AG20443 (cell line): ENCODE measurements at regions not wholly inside any gene's neighbourhood (a gene's known extent, or its start where the extent isn't known, plus 50 kb on each side); places are given as distances from the start of the nearest gene placed in this dataset.
"Not testable (repeated sequence)": the region's sequence is repeated elsewhere in the genome, so short reads cannot be mapped to it uniquely, and the experiment has no call there.

Source experiments
- DNase-seq: peaks from one replicate; pipeline ENCODE4 v3.0.0; 2012; ENCODE audit warnings: low spot score, mixed read lengths

GRCh38 chr3:5357089-5357488 lies 169.6 kb downstream of the EDEM1 start:
- DNase-seq, result no peak

GRCh38 chr3:5358911-5359310 lies 171.4 kb downstream of the EDEM1 start:
- no peak for DNase-seq

DNA sequence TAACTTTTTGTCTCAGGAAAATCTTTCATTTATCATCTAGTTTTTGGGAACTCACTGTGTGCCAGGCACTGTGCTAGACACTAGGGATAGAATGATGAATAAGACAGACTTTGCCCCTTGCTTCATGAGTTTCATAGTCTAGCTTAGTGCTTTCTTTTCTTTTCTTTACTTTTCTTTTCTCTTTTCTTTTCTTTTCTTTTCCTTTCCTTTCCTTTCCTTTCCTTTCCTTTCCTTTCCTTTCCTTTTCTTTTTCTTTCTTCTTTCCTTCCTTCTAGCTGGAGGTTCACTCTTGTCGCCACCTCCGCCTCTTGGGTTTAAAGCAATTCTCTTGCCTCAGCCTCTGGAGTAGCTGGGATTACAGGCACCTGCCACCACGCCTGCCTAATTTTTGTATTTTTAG lies 172.9 kb downstream of the EDEM1 start:
- no peak for DNase-seq

GRCh38 chr3:5366746-5367145 lies 179.2 kb downstream of the EDEM1 start:
- DNase-seq, result no peak

- DNase-seq, result not testable (repeated sequence)
Measured at GRCh38 chr3:5371555-5371954, 184.0 kb downstream of the EDEM1 start.

DNA sequence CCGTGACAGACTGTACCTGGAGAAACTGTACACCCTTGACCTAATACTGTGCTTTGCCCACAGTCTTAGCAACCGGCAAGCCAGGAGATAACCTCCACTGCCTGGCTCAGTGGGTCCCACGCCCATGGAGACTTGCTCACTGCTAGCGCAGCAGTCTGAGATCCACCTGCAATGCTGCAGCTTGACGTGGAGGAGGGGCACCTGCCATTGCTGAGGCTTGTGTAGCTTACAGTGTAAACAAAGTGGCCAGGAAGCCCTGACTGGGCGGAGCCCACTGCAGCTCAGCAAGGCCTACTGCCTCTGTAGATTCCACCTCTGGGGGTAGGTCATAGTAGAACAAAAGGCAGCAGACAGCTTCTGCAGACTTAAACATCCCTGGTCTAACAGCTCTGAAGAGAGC lies 189.3 kb downstream of the EDEM1 start:
- DNase-seq, result no peak

GRCh38 chr3:5379266-5379665 lies 191.8 kb downstream of the EDEM1 start:
- DNase-seq, result not testable (repeated sequence)

- DNase-seq, result not testable (repeated sequence)
Measured at GRCh38 chr3:5383486-5384263, 196.2 kb downstream of the EDEM1 start.

DNA sequence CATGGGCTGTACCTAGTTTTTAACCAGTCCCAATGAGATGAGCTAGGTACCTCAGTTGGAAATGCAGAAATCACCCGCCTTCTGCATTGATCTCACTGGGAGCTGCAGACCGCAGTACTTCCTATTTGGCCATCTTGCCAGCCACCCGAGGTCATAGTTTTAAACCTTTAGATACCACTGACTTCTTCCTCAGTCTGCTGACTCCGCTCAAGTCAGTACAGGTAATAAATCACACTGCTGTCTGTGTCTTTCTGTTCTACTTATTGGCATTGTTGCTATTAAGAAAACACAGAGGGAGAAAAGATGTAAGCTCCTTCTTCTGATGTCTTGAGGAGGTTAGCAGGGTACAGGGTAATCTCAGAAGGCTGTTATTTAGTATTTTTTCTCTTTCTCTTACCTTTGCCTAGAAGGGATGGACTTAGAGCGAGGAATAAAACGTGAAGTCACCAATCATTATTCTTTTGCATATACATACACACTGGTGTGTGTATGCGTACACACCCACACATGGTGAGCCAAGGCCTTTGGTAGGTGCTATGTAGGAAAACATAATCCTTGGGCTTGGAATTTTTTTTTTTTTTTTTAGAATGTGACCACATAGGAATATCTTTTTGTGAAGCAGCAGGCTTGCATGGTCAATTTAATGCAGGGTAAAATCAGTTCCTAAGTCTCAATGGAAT lies 197.2 kb downstream of the EDEM1 start:
- no peak for DNase-seq

GRCh38 chr3:5388091-5388490 lies 200.6 kb downstream of the EDEM1 start:
- DNase-seq, result no peak

DNA sequence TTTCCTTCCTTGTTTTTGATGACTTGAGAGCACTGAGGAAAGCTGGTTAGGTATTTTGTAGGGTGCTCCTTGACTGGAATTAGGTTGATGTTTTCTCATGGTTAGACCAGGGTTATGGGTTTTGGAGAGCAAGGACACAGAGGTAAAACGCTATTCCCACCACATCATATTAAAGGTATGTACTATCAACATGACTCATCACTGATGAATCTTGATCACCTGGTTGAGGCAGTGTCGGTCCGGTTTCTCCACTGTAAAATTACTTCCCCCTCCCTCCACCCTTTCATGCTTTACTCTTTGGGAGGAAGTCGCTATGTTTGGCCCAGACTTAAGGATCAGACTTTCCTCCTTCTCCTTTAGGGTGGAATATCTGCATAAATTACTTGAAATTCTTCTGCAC lies 201.6 kb downstream of the EDEM1 start:
- DNase-seq, result no peak

- DNase-seq, result no peak
Measured at GRCh38 chr3:5390221-5390620, 202.7 kb downstream of the EDEM1 start.

- DNase-seq, result no peak
Measured at GRCh38 chr3:5390936-5391625, 203.6 kb downstream of the EDEM1 start.

DNA sequence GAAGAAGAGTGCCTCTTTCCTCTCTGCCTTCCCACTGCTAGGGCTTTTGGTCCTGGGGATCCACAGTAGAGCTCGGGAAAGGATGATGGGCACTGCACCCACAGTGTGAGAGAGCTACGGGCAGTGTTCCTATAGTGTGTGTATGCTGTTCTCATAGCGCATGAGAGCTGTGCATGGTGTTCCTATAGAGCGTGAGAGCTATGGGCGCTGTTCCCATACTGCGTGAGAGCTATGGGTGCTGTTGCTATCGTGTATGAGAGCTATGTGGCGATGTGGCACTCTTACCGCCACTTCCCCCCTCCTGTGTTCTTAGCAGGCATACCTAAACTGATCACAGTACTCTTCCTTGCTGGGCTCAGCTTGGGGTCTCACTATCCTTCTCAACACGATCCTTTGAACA lies 213.5 kb downstream of the EDEM1 start:
- DNase-seq, result no peak

DNA sequence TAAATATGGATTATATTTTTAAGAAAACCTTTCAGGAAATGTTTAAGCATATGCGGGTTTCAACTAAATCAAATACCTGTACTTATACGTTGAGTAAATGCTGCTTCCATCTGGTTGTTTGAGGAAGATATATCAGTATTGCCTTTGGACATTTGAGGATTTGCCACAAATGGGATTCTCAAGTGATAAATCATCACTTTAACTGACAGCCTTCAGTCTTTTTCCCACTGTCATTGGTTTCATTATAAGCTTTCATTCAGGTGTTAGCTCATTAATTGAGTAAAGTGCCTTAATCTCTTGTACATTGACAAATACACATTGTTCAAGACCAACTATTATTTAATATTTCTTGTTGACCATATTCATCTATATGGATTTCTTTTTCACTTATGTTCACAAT lies 217.2 kb downstream of the EDEM1 start:
- DNase-seq, result no peak

GRCh38 chr3:5411786-5412185 lies 224.3 kb downstream of the EDEM1 start:
- DNase-seq, result no peak

DNA sequence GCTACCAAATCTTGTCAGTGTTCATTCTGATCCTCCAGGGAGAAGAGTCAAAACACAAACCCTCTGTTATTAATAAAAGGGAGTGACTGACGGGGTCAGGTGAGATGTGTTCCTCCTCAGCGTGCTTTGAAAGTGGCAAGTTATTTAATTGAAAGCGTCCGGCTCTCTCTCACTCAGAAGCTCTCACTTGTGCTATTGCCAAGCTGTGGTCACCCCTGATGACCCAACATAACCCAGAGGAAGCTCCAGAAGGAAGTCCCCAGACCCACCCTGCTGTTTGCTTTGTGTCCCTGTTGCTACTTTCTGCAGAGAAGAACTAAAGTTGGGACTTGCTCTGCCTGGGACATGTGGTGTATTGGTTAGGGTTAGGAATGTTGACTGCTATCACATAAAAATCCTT lies 235.6 kb downstream of the EDEM1 start:
- DNase-seq, result no peak

DNA sequence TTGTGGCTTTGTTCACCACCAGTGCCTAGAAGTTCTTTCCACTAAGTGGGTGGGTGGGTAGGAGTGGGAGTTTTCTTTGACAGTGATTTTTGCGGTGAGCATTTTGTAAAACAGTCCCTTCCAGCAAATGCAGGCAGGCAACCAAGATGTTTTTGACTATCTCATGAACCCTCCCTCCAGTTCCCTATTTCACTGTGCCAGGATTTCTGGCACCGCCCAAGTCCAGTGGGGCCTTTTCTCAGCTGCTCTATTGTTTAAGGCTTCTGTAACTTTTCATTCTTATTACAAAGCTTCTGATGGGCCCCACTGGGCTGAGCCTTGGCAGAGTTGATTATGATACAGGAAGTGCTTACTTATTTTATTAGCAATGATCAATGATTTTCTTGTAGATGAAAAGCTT lies 236.0 kb downstream of the EDEM1 start:
- no peak for DNase-seq

GRCh38 chr3:5425371-5425770 lies 237.9 kb downstream of the EDEM1 start:
- DNase-seq, result no peak

DNA sequence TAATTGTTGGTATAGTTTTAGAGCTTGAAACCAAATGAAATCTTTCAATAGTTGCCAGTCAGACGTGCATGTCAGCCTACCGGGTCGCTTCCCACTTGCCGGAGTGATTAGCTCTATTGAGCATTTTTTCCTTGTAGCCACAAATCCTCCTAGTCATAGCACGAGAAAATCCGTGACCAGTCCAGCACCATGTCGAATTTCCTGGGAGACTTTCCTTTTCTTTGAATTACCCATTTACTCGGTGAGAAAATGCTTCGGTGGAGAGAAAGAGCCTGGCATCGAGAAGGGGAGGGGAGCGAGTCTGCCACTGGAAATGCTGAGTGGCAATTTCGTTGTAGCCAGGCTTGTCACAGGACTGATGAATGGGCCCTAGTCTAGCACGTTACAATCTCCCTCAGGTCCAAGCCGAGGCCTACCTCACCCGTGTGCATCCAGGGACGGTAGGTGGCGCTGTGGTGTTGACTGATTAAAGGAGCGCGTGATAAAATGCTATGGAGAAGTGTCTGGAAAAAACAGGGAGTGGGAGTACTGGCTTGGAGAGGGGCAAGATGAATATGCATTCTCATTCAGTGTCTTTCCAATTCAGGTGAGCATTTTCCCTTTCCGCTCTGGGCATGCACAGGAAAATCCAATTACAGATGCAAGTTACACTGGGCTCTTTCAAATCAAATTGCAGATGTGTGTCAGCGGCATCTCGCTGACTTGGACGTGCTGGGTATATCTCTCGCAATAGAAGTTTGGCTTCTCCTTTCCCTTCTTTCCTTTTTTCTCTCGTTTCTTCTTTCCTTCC lies 238.8 kb downstream of the EDEM1 start:
- peak; percentile 76 for DNase-seq

- DNase-seq, result no peak
Measured at GRCh38 chr3:5427021-5427420, 239.5 kb downstream of the EDEM1 start.

DNA sequence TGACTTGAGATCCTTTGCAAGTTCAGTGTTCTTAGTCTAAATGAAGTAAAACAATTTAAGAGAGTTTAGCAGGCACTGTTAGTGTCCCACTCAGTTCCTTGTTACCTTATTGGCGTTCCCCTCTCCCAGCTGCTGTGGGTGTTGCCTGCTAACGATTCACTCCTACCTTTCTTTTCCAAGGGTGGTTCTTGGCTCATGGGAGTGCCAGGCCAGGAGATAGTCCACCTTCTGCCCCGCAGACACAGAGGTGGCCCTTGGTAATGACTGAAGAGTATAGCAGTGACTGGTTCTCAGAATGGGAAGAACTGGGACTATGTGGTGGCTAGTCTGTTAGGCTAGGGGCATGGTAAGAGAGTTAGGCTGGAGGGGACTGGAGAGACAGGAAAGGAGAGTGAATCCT lies 240.4 kb downstream of the EDEM1 start:
- DNase-seq, result no peak
